Thyroid gland (tissue), 4 donors: ENCODE measurements at regions not wholly inside any gene's neighbourhood (a gene's known extent, or its start where the extent isn't known, plus 50 kb on each side); places are given as distances from the start of the nearest gene placed in this dataset.

Source experiments
- CTCF ChIP-seq, 6 experiments: fragments of 200-600 bp in 3 of 6; fragments of 450-650 bp in 3 of 6; sonication (generic) in 3 of 6; IDR thresholded peaks; one replicate each; pipeline ENCODE4 v1.5.1; 2016 to 2019; ENCODE audit warnings: antibody characterized with exemption in 6 of 6, mild to moderate bottlenecking in 2 of 6, inconsistent platforms in 1 of 6, moderate library complexity in 1 of 6
- POLR2A ChIP-seq, 2 donors: fragments of 450-650 bp; IDR thresholded peaks; one replicate each; pipeline ENCODE4 v1.6.1; 2017; ENCODE audit warnings: antibody characterized with exemption in 2 of 2, mild to moderate bottlenecking in 2 of 2, moderate library complexity in 1 of 2

GRCh38 chr11:116563028-116563711, 209.6 kb downstream of the BUD13 start:
- TF ChIP-seq CTCF (IDR thresholded peaks at IDR 0.05) (no peak), POLR2A (IDR thresholded peaks at IDR 0.05) (no peak)
